Lung microvascular endothelial cell (primary cell): ENCODE measurements at regions not wholly inside any gene's neighbourhood (a gene's known extent, or its start where the extent isn't known, plus 50 kb on each side); places are given as distances from the start of the nearest gene placed in this dataset.
A peak's percentile ranks its signal among the peaks of the same experiment; 100 is the strongest.

Source experiments
- DNase-seq, 2 donors: peaks; one replicate each; pipeline versions ENCODE4 v3.0.0 to v3.0.0-alpha.2; 2010; ENCODE audit warnings: low read depth in 2 of 2

- no peak for DNase-seq
Observed at GRCh38 chr9:28007097-28007817, 434.0 kb upstream of the C9orf72 start.

- no peak for DNase-seq
Observed at GRCh38 chr9:28014212-28014611, 440.9 kb upstream of the C9orf72 start.

GRCh38 chr9:28024676-28025075 is 451.4 kb upstream of the C9orf72 start:
- DNase-seq = no peak

GRCh38 chr9:28025186-28025585 is 451.9 kb upstream of the C9orf72 start:
- no peak for DNase-seq

- no peak for DNase-seq
Observed at GRCh38 chr9:28031521-28032267, 458.4 kb upstream of the C9orf72 start.

- no peak for DNase-seq
Observed at GRCh38 chr9:28032268-28032590, 458.9 kb upstream of the C9orf72 start.

GRCh38 chr9:28034242-28034641 is 461.0 kb upstream of the C9orf72 start:
- no peak for DNase-seq

- no peak for DNase-seq
Observed at GRCh38 chr9:28037968-28038367, 464.7 kb upstream of the C9orf72 start.

- DNase-seq = no peak
Observed at GRCh38 chr9:28045051-28045450, 471.8 kb upstream of the C9orf72 start.

- DNase-seq = no peak
Observed at GRCh38 chr9:28050046-28050445, 476.8 kb upstream of the C9orf72 start.

GRCh38 chr9:28050941-28051340 is 477.7 kb upstream of the C9orf72 start:
- DNase-seq = no peak

- no peak for DNase-seq
Observed at GRCh38 chr9:28051559-28052503, 478.6 kb upstream of the C9orf72 start.

- DNase-seq = no peak
Observed at GRCh38 chr9:28053096-28053777, 480.0 kb upstream of the C9orf72 start.

- no peak for DNase-seq
Observed at GRCh38 chr9:28056006-28056405, 482.7 kb upstream of the C9orf72 start.

GRCh38 chr9:28056466-28056865 is 483.2 kb upstream of the C9orf72 start:
- DNase-seq = no peak

- no peak for DNase-seq
Observed at GRCh38 chr9:28059192-28059591, 485.9 kb upstream of the C9orf72 start.

- no peak for DNase-seq
Observed at GRCh38 chr9:28064241-28064815, 491.0 kb upstream of the C9orf72 start.

GRCh38 chr9:28073270-28073669 is 500.0 kb upstream of the C9orf72 start:
- DNase-seq = peak; percentile 7 to 57

- no peak for DNase-seq
Observed at GRCh38 chr9:28079677-28080076, 506.4 kb upstream of the C9orf72 start.

- DNase-seq = no peak
Observed at GRCh38 chr9:28082671-28083070, 509.4 kb upstream of the C9orf72 start.

- DNase-seq = no peak
Observed at GRCh38 chr9:28086881-28087280, 513.6 kb upstream of the C9orf72 start.
